K562 (cell line): ENCODE measurements at regions not wholly inside any gene's neighbourhood (a gene's known extent, or its start where the extent isn't known, plus 50 kb on each side); places are given as distances from the start of the nearest gene placed in this dataset.

Experiments used
- ATAC-seq: fragments of 200-7000 bp; cut with Tn5 transposase; 3 replicates; pipeline ENCODE4 v1.9.1; 2020; ENCODE audit warnings: moderate library complexity
- BruUV-seq: library from RNA; stranded (reverse); fragments of 400-500 nt; replicated peaks from 2 replicates; lab custom pipeline; 2021; lab: Mats Ljungman, UMichigan
- CTCF ChIA-PET: fragments of 300-600 bp; formaldehyde crosslinking; extraction: SDS; loops from one replicate; lab custom pipeline; 2021; ENCODE audit warnings: low intra/inter-chr PET ratio; lab: Yijun Ruan, JAX
- POLR2A ChIA-PET: fragments of 300-600, 350-650 bp; sonication (Branson Sonifier 250); formaldehyde crosslinking; extraction: SDS; loops from one replicate; lab custom pipeline; 2021; ENCODE audit warnings: antibody characterized with exemption, inconsistent platforms; lab: Yijun Ruan, JAX
- DNase-seq, 4 experiments: peaks; one replicate each; pipeline versions ENCODE4 v3.0.0 to v3.0.0-alpha.2; 2011 to 2018; ENCODE audit warnings: low spot score in 3 of 4, mixed read lengths in 3 of 4; ENCODE audit errors: extremely low read depth in 1 of 4
- FAIRE-seq: peaks from 2 replicates; lab custom pipeline; 2011; peaks lifted over from hg19 to GRCh38; lab: Jason Lieb, UNC
- H2AFZ ChIP-seq: 2 replicates; pipeline ENCODE4 v1.6.0; 2011; ENCODE audit warnings: low read depth, low read length, control low read depth, inconsistent platforms
- H3K27ac ChIP-seq: fragments of 200-600 bp; 3 replicates; pipeline ENCODE4 v1.8.0; 2011; ENCODE audit warnings: low read depth, mild to moderate bottlenecking, control low read depth, inconsistent platforms, low read length, moderate library complexity, mixed read lengths; ENCODE audit errors: extremely low read depth
- H3K27me3 ChIP-seq, 2 experiments: fragments of 300-600 bp in 1 of 2; 2 replicates in 1 of 2; 3 replicates in 1 of 2; pipeline versions ENCODE4 v1.6.0 to v1.8.0; 2011; ENCODE audit warnings: inconsistent platforms in 2 of 2, low read length in 2 of 2, mild to moderate bottlenecking in 1 of 2, mixed read lengths in 1 of 2, moderate library complexity in 1 of 2; ENCODE audit not compliant: control insufficient read depth in 2 of 2, insufficient read depth in 2 of 2
- H3K36me3 ChIP-seq: fragments of 300-600 bp; 3 replicates; pipeline ENCODE4 v1.8.0; 2011; ENCODE audit warnings: mild to moderate bottlenecking, low read length, inconsistent platforms; ENCODE audit not compliant: control insufficient read depth, insufficient read depth
- H3K4me1 ChIP-seq, 2 experiments: fragments of 200-600 bp in 1 of 2; replicated peaks in 1 of 2; 2 replicates in 1 of 2; 3 replicates in 1 of 2; pipeline versions ENCODE4 v1.5.1 to v1.8.0; 2011; ENCODE audit warnings: inconsistent platforms in 2 of 2, low read length in 2 of 2, mild to moderate bottlenecking in 1 of 2, mixed read lengths in 1 of 2, moderate library complexity in 1 of 2; ENCODE audit not compliant: control insufficient read depth in 2 of 2, insufficient read depth in 2 of 2
- H3K4me2 ChIP-seq: 2 replicates; pipeline ENCODE4 v1.6.1; 2011; ENCODE audit warnings: low read length, control low read depth, inconsistent platforms, mixed read lengths; ENCODE audit not compliant: insufficient read depth
- H3K4me3 ChIP-seq: fragments of 200-600 bp; sonication (generic), shearing (Covaris generic); 2 replicates; pipeline ENCODE4 v1.5.1; 2016; ENCODE audit warnings: control low read depth, inconsistent platforms
- H3K79me2 ChIP-seq: fragments of 200-600 bp; 3 replicates; pipeline ENCODE4 v1.8.0; 2011; ENCODE audit warnings: low read length, inconsistent platforms; ENCODE audit not compliant: control insufficient read depth, insufficient read depth
- H3K9ac ChIP-seq, 2 experiments: 2 replicates each; pipeline versions ENCODE4 v1.6.0 to v1.6.1; 2011; ENCODE audit warnings: low read depth in 2 of 2, low read length in 2 of 2, control low read depth in 1 of 2, inconsistent platforms in 1 of 2, mild to moderate bottlenecking in 1 of 2, mixed read lengths in 1 of 2; ENCODE audit not compliant: insufficient read depth in 1 of 2
- H3K9me1 ChIP-seq: one replicate; pipeline ENCODE4 v1.6.0; 2011; ENCODE audit warnings: inconsistent platforms, mild to moderate bottlenecking, low read length, moderate library complexity; ENCODE audit not compliant: control insufficient read depth, insufficient read depth
- H3K9me3 ChIP-seq: replicated peaks from 2 replicates; pipeline ENCODE4 v1.5.1; 2011; ENCODE audit warnings: low read depth, low read length, inconsistent platforms; ENCODE audit not compliant: control insufficient read depth, insufficient read depth
- H4K20me1 ChIP-seq: replicated peaks from 2 replicates; pipeline ENCODE4 v1.6.1; 2011; ENCODE audit warnings: low read length, inconsistent platforms, mixed read lengths; ENCODE audit not compliant: control insufficient read depth, insufficient read depth
- POLR2G ChIP-seq: fragments of 200-400 bp; formaldehyde crosslinking; IDR thresholded peaks from 2 replicates; pipeline ENCODE4 v1.6.1; 2017; ENCODE audit warnings: low read depth, mild to moderate bottlenecking, antibody characterized with exemption, low read length, moderate library complexity
- ZNF696 ChIP-seq: fragments of 250-450 bp; sonication (Bioruptor Pico); conservative IDR thresholded peaks from 2 replicates; pipeline ENCODE4 v1.4.0; 2020; ENCODE audit warnings: mild to moderate bottlenecking, moderate library complexity
- WGBS: fragments of 100-300 bp; shearing (Covaris generic); methylation state at CpG from one replicate; pipeline ENCODE4 v1.1.6; 2016; ENCODE audit warnings: low coverage, mixed read lengths; ENCODE audit not compliant: insufficient coverage; ENCODE audit errors: missing lambda C conversion rate; 5-methylcytosine and 5-hydroxymethylcytosine counted together
- in situ Hi-C: fragments of 300-500 bp; cut with MboI; formaldehyde crosslinking; loops from 4 replicates; pipeline ENCODE4 v1.15.0; 2018; ENCODE audit warnings: inconsistent platforms, mixed read lengths
- intact Hi-C: fragments of 100-400 bp; cut with micrococcal nuclease; formaldehyde crosslinking; loops from 2 replicates; pipeline ENCODE4 v1.14.2; 2022

- Histone ChIP-seq H3K79me2 (no peaks in the 10 kb centered on the region), H3K36me3 (no peaks in the 10 kb centered on the region), H3K4me2 (no peak overlapping the region), H3K27me3 (no peaks in the 10 kb centered on the region)
- FAIRE-seq (no peak), DNase-seq (no peak)
- no TSS peak for BruUV-seq
- TF ChIP-seq POLR2G, result no peak
- TF ChIP-seq, all 486 proteins: peak for 0
- Histone ChIP-seq H4K20me1 (no peaks in the 10 kb centered on the region), H3K4me3 (no peak overlapping the region), H3K4me1 (no peaks in the 10 kb centered on the region), H3K9me3 (no peaks in the 10 kb centered on the region), H3K9me1 (no peaks in the 10 kb centered on the region), H3K27ac (no peak overlapping the region), H3K9ac (no peak overlapping the region), H2AFZ (no peak overlapping the region)
- in situ Hi-C loops (no loop called here), intact Hi-C loops (no loop called here)
- ChIA-PET CTCF (no interaction called here), POLR2A (no interaction called here)
- no peak for ATAC-seq
- WGBS, result 0% methylated on average over 2 of the region's 2 CpGs
These were observed 222.4 kb downstream of the IPO8 start for GRCh38 chr12:30473274-30473673.

- no peaks in the 10 kb centered on the region for H3K9me1 ChIP-seq
- ATAC-seq (no peak), DNase-seq (no peak), FAIRE-seq (no peak)
- no peaks in the 10 kb centered on the region for H3K9me3 ChIP-seq
- H3K4me1 ChIP-seq, result no peaks in the 10 kb centered on the region; a peak in 1 of 5 replicates
- no peaks in the 10 kb centered on the region for H3K27me3 ChIP-seq
- CTCF ChIA-PET, result no interaction called here
- H2AFZ ChIP-seq, result no peak overlapping the region
- 5% methylated on average over 4 of the region's 4 CpGs for WGBS
- H3K4me3 ChIP-seq, result no peak overlapping the region
- no peak overlapping the region for H3K4me2 ChIP-seq
- no peak overlapping the region for H3K9ac ChIP-seq
- no peaks in the 10 kb centered on the region for H3K36me3 ChIP-seq
- BruUV-seq, result no TSS peak
- no peak overlapping the region for H3K27ac ChIP-seq
- no peaks in the 10 kb centered on the region for H3K79me2 ChIP-seq
- POLR2A ChIA-PET, result no interaction called here
- in situ Hi-C loops (no loop called here), intact Hi-C loops (no loop called here)
- H4K20me1 ChIP-seq, result no peaks in the 10 kb centered on the region
- no peak for TF ChIP-seq ZNF696 (CRISPR knock-in tag)
These were observed 229.5 kb downstream of the IPO8 start for GRCh38 chr12:30466093-30466585.
